CD4-positive, CD25-positive, alpha-beta regulatory T cell (primary cell): ENCODE measurements at regions not wholly inside any gene's neighbourhood (a gene's known extent, or its start where the extent isn't known, plus 50 kb on each side); places are given as distances from the start of the nearest gene placed in this dataset.

Experiments used
- ATAC-seq, 2 donors: fragments of 150-1000 bp; cut with Tn5 transposase; one replicate each; pipeline ENCODE4 v1.10.0; 2021; ENCODE audit warnings: low read depth in 2 of 2, moderate number of reproducible peaks in 2 of 2, moderate library complexity in 1 of 2
- DNase-seq, 3 donors: peaks; one replicate each; pipeline versions ENCODE4 v3.0.0 to v3.0.0-alpha.2; 2012 to 2022; ENCODE audit warnings: mixed read lengths in 1 of 3
- H3K27ac ChIP-seq: one replicate; pipeline ENCODE4 v1.7.0; 2013; ENCODE audit warnings: mild to moderate bottlenecking, low read length; ENCODE audit not compliant: insufficient read depth, poor library complexity, severe bottlenecking
- H3K27me3 ChIP-seq: one replicate; pipeline ENCODE4 v1.7.0; 2013; ENCODE audit warnings: low read length; ENCODE audit not compliant: control insufficient read depth, insufficient read depth
- H3K36me3 ChIP-seq: one replicate; pipeline ENCODE4 v1.7.0; 2013; ENCODE audit warnings: mild to moderate bottlenecking, low read length, moderate library complexity; ENCODE audit not compliant: control insufficient read depth, insufficient read depth
- H3K4me1 ChIP-seq: 2 replicates; pipeline ENCODE4 v1.7.0; 2013; ENCODE audit warnings: mild to moderate bottlenecking, low read length; ENCODE audit not compliant: insufficient read depth, control insufficient read depth, poor library complexity, severe bottlenecking
- H3K4me3 ChIP-seq: one replicate; pipeline ENCODE4 v1.7.0; 2013; ENCODE audit warnings: low read depth, mild to moderate bottlenecking, low read length, moderate library complexity
- H3K9me3 ChIP-seq, 2 experiments: 1 replicate in 1 of 2; 2 replicates in 1 of 2; pipeline ENCODE4 v1.7.0; 2013; ENCODE audit warnings: low read length in 2 of 2, mild to moderate bottlenecking in 1 of 2, moderate library complexity in 1 of 2; ENCODE audit not compliant: control insufficient read depth in 2 of 2
- H3K27ac Mint-ChIP-seq, 3 donors: one replicate each; pipeline ENCODE4 v1.8.0; 2020 to 2022; ENCODE audit warnings: mild to moderate bottlenecking in 3 of 3, mixed read lengths in 3 of 3, moderate library complexity in 2 of 3
- H3K27me3 Mint-ChIP-seq: one replicate; pipeline ENCODE4 v1.8.0; 2022; ENCODE audit warnings: mild to moderate bottlenecking, mixed read lengths
- H3K36me3 Mint-ChIP-seq: one replicate; pipeline ENCODE4 v1.8.0; 2020; ENCODE audit warnings: mixed read lengths
- H3K4me1 Mint-ChIP-seq, 4 donors: one replicate each; pipeline ENCODE4 v1.8.0; 2020 to 2022; ENCODE audit warnings: mixed read lengths in 4 of 4, mild to moderate bottlenecking in 1 of 4
- H3K4me3 Mint-ChIP-seq, 4 donors: one replicate each; pipeline ENCODE4 v1.8.0; 2020 to 2022; ENCODE audit warnings: mild to moderate bottlenecking in 4 of 4, mixed read lengths in 4 of 4, moderate library complexity in 3 of 4
- H3K9me3 Mint-ChIP-seq, 7 donors: one replicate each; pipeline ENCODE4 v1.8.0; 2020 to 2022; ENCODE audit warnings: mixed read lengths in 7 of 7, mild to moderate bottlenecking in 3 of 7, moderate library complexity in 2 of 7

DNA sequence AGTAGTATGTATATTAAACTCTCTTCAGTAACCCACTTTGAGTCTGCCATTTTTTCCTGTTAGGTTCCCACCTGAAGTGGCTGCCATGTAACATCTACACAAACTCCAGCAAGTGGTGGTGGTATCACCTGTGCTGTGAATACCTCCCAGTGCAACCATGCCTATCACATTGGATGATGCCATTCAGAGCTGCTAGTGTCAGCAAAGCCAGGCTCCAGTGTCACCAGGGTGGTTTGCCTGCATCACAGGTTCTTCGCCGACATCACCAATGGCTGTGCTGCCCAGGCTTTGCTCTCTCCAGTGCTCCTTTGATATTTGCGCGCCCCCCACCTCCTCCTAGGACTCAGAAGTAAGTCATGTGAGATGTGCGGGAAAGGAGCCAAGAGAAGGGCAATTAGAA lies 162.6 kb upstream of the FOXA2 start:
- Mint-ChIP-seq H3K36me3 (no peaks in the 10 kb centered on the region), H3K27me3 (no peaks in the 10 kb centered on the region), H3K27ac (no peak overlapping the region), H3K9me3 (peaks cover 0 to 7% (median 0%) of the 10 kb centered on the region in 7 donors), H3K4me1 (no peaks in the 10 kb centered on the region), H3K4me3 (no peak overlapping the region)
- Histone ChIP-seq H3K4me1 (no peaks in the 10 kb centered on the region), H3K27me3 (no peaks in the 10 kb centered on the region), H3K27ac (no peak overlapping the region), H3K36me3 (no peaks in the 10 kb centered on the region), H3K4me3 (no peak overlapping the region), H3K9me3 (peaks cover 0 to 4% of the 10 kb centered on the region in 2 experiments)
- ATAC-seq (no peak), DNase-seq (no peak)

DNA sequence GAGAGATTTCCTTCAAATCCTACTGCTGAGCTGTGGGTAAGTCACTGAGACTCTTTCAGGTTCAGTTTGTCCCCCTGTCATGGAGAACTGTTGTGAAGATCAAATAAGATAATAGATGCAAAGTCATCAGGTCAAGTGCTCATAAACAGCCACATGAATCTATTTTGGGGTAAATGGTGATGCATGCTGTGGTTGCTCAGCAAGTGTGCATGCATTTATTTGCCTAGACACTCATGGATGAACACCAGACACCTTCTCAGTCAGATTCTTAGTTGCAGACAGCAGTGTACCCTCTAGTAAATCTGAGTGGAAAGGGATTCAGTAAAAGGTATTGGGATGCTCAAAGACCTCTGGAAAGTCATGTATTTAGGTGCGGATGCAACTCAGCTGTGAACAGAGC lies 168.0 kb upstream of the FOXA2 start:
- Histone ChIP-seq H3K36me3 (no peaks in the 10 kb centered on the region), H3K4me1 (no peaks in the 10 kb centered on the region), H3K27ac (no peak overlapping the region), H3K27me3 (no peaks in the 10 kb centered on the region), H3K9me3 (no peaks in the 10 kb centered on the region), H3K4me3 (no peak overlapping the region)
- ATAC-seq (no peak), DNase-seq (no peak)
- Mint-ChIP-seq H3K9me3 (peaks cover 0 to 7% (median 0%) of the 10 kb centered on the region in 7 donors), H3K36me3 (no peaks in the 10 kb centered on the region), H3K27ac (no peak overlapping the region), H3K4me3 (no peak overlapping the region), H3K4me1 (no peaks in the 10 kb centered on the region), H3K27me3 (no peaks in the 10 kb centered on the region)

DNA sequence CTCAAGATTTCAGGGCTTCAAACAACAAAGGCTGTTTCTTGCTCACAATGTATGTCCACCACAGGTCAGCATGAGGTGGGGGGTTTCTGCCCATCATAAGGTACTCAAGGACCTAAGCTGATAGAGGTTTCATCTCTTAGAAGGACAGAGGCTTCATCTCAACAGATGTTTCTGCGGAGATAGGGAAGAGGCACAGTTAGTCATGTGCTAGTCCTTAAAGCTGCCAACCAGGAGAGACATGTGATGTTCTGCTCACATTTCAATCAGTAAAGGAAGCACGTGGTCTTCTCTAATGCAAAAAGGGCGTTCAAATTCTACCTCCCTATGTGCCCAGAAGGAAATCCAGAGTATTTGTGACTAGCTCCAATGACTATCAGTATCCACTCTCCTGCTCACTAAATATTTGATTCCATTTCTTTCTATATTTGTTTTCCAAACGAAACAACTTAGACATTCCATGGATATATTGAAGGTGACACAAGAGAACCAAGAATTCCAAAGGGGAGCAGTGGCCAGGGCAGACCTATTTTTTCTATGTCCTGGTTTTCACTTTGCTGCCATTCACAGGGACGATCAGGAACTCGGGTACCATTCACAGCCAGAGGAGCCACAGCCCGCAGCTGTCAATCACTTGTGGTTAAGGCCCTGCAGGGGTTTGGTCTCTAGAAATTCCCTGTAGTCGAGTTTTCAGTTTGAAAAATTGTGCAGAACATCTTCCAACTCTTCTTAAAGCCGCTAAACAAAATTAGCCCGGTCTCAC lies 173.2 kb upstream of the FOXA2 start:
- ATAC-seq = no peak
- Mint-ChIP-seq H3K27ac (no peak overlapping the region), H3K36me3 (no peaks in the 10 kb centered on the region), H3K27me3 (no peaks in the 10 kb centered on the region), H3K4me1 (no peaks in the 10 kb centered on the region), H3K9me3 (peaks cover 0 to 2% (median 1%) of the 10 kb centered on the region in 7 donors), H3K4me3 (no peak overlapping the region)
- H3K36me3 ChIP-seq = no peaks in the 10 kb centered on the region
- no peaks in the 10 kb centered on the region for H3K27me3 ChIP-seq
- DNase-seq = no peak
- no peaks in the 10 kb centered on the region for H3K4me1 ChIP-seq
- H3K4me3 ChIP-seq = no peak overlapping the region
- H3K9me3 ChIP-seq = no peaks in the 10 kb centered on the region
- H3K27ac ChIP-seq = no peak overlapping the region

DNA sequence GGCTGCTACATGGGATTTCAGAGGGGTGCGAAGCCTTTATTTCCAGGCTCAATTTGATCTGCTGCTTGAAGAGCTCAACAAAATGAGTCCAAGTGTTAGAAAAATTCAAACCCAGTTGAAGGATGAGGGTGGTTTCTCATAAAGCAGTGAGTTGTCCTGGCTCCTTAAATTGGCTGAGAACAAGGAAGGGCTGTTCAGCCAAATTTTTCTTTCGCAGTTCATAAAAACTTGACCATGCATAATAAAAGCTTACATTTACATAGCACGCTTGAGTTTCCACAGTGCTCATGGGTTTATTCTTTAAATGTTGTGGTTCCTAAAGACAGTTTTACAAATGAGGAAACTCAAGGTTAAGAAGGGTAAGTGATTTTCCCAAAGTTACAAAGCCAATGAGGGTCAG lies 174.4 kb upstream of the FOXA2 start:
- Histone ChIP-seq H3K27me3 (no peaks in the 10 kb centered on the region), H3K9me3 (no peaks in the 10 kb centered on the region), H3K27ac (no peak overlapping the region), H3K4me1 (no peaks in the 10 kb centered on the region), H3K4me3 (no peak overlapping the region), H3K36me3 (no peaks in the 10 kb centered on the region)
- no peak for ATAC-seq
- no peak for DNase-seq
- Mint-ChIP-seq H3K9me3 (peaks cover 0 to 2% (median 1%) of the 10 kb centered on the region in 7 donors), H3K36me3 (no peaks in the 10 kb centered on the region), H3K4me1 (no peaks in the 10 kb centered on the region), H3K27me3 (no peaks in the 10 kb centered on the region), H3K4me3 (no peak overlapping the region), H3K27ac (no peak overlapping the region)

DNA sequence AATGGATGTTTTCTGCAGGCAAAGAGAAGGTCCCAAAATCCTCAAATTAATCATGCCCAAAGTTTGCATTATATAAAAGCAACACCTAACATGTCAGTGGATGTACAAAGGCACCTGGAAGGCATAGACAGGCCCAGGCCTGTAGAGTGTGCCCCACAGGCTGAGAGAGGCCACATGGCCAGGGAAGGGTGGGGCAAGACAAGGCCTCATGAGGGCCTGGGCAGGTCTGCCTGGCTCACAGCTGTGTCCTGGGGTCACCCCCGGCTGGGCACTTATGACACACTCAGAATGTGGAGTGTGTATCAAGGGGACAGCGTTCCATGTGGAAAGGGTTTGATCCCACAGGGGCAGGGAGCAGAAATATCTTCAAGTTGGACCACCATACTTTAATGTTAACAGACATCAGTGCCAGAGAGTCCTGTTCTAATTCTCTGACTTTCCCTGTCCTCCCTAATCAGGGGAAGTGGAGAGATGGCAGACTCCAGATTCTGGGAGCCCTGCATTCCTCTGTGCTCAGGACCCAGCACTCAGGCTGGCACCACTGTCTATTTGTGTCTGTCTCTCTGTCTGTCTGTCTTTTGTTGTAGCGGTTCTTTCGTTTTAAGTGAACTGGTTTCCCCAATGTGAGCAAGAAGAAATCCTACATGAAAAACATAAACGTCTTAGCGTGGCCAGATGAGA lies 178.3 kb upstream of the FOXA2 start:
- Histone ChIP-seq H3K27me3 (no peaks in the 10 kb centered on the region), H3K4me1 (no peaks in the 10 kb centered on the region), H3K4me3 (no peak overlapping the region), H3K36me3 (no peaks in the 10 kb centered on the region), H3K9me3 (no peaks in the 10 kb centered on the region), H3K27ac (no peak overlapping the region)
- Mint-ChIP-seq H3K4me1 (no peaks in the 10 kb centered on the region), H3K36me3 (no peaks in the 10 kb centered on the region), H3K27ac (peak overlapping the region in 1 of 3 donors; percentile 94), H3K4me3 (no peak overlapping the region), H3K9me3 (peaks cover 0 to 2% (median 1%) of the 10 kb centered on the region in 7 donors), H3K27me3 (no peaks in the 10 kb centered on the region)
- DNase-seq = no peak
- no peak for ATAC-seq

DNA sequence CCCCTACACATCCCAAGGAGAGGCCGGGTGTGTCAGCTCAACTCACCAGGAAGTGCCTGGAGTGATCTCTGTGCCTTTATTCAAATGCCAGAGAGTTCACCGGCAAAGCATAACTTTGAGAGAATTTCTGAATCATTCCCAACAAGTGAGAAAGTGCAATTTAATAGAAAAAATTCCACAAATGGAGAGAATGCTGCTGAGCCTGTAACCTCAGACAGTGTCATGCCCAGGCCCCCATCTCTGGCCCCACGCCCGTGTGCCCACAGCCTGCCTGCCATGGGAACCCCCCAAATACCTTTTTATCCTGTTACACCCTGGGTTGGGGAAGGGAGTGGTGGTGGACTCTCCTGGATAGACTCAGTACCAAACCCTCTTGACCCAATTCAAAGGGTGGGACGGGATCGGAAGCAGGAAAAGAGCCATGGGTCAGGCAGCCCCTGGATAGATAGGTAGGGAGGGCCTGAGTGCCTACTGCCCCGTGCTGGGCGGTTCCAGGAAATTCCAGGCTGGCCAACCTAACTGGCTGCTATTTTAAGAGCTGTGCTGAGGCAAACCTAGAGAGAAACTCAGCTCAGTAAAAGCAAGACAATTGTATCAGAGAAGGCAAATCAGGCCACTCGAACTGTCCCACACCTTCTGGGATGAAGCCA lies 179.0 kb upstream of the FOXA2 start:
- no peak for DNase-seq
- H3K27ac ChIP-seq = no peak overlapping the region
- H3K27ac Mint-ChIP-seq = no peak overlapping the region
- H3K4me3 ChIP-seq = no peak overlapping the region
- H3K9me3 ChIP-seq = no peaks in the 10 kb centered on the region
- H3K4me1 Mint-ChIP-seq = no peaks in the 10 kb centered on the region
- H3K36me3 Mint-ChIP-seq = no peaks in the 10 kb centered on the region
- H3K4me1 ChIP-seq = no peaks in the 10 kb centered on the region
- no peaks in the 10 kb centered on the region for H3K27me3 Mint-ChIP-seq
- H3K9me3 Mint-ChIP-seq = peaks cover 0 to 2% (median 1%) of the 10 kb centered on the region in 7 donors
- no peaks in the 10 kb centered on the region for H3K36me3 ChIP-seq
- no peak for ATAC-seq
- no peaks in the 10 kb centered on the region for H3K27me3 ChIP-seq
- no peak overlapping the region for H3K4me3 Mint-ChIP-seq

DNA sequence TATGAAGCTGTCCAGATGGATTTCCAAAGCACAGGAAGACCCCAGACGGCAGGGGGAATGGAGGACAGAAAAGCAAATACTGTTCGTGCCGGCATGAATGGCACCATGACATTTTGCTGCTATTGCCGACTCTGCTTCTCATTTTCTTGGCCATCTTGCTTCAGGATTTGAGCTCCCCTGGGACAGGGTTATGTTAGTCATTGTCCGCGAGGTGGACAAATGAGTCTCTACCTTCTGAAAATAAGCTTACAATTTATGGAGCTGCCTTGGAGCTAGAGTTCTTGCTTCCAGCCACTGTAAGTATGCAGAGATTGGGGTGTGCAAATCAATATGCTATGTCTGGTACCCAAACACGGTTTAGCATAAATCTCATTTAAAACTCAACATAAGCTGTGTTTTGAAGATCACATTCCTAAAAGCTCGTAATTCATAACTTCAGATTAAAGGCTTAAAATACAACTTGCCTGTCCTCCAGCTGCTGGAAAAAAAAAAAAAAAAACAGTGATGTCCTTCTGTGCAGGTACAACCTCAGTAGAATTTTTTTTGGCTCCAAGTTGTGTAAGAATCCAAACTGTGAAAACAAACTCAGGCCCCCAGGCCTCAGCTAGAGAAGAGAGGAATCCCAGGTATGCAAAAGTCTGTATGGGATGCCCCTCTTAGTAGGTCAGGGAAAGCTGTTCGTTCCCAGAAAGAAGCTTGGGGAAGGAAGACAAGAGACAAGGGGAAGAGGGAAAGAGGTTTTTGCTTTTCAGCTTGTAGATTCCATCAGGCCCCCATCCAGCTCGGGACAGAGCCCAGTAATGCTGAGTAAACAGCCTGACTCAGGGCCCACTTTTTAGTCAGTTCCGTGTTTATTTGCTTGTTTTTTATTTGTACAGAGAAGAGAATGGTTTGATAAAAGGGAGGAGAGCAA lies 184.2 kb upstream of the FOXA2 start:
- H3K9me3 ChIP-seq = no peaks in the 10 kb centered on the region
- H3K4me1 ChIP-seq = no peaks in the 10 kb centered on the region
- no peaks in the 10 kb centered on the region for H3K36me3 ChIP-seq
- Mint-ChIP-seq H3K27me3 (no peaks in the 10 kb centered on the region), H3K9me3 (peaks cover 0 to 5% (median 0%) of the 10 kb centered on the region in 7 donors), H3K27ac (no peak overlapping the region), H3K4me3 (no peak overlapping the region), H3K36me3 (no peaks in the 10 kb centered on the region), H3K4me1 (no peaks in the 10 kb centered on the region)
- DNase-seq (no peak), ATAC-seq (no peak)
- H3K27me3 ChIP-seq = no peaks in the 10 kb centered on the region
- H3K4me3 ChIP-seq = no peak overlapping the region
- H3K27ac ChIP-seq = no peak overlapping the region
